HepG2 (cell line): ENCODE measurements at regions not wholly inside any gene's neighbourhood (a gene's known extent, or its start where the extent isn't known, plus 50 kb on each side); places are given as distances from the start of the nearest gene placed in this dataset.

Source experiments
- CTCF ChIP-seq: sonication (generic); formaldehyde crosslinking; IDR thresholded peaks from 2 replicates; pipeline ENCODE4 v1.5.0; 2020; ENCODE audit warnings: mild to moderate bottlenecking, missing genetic modification reagents, moderate library complexity
- IRF2 ChIP-seq: IDR thresholded peaks from 2 replicates; pipeline ENCODE4 v1.6.1; 2018; ENCODE audit warnings: missing genetic modification reagents, missing compliant biosample characterization

GRCh38 chr11:19577391-19577975, 135.2 kb upstream of the NAV2 start:
- TF ChIP-seq CTCF (CRISPR knock-in tag) (no peak), IRF2 (no peak)
